ENCODE measurements at regions not wholly inside any gene's neighbourhood (a gene's known extent, or its start where the extent isn't known, plus 50 kb on each side); places are given as distances from the start of the nearest gene placed in this dataset.

DNA sequence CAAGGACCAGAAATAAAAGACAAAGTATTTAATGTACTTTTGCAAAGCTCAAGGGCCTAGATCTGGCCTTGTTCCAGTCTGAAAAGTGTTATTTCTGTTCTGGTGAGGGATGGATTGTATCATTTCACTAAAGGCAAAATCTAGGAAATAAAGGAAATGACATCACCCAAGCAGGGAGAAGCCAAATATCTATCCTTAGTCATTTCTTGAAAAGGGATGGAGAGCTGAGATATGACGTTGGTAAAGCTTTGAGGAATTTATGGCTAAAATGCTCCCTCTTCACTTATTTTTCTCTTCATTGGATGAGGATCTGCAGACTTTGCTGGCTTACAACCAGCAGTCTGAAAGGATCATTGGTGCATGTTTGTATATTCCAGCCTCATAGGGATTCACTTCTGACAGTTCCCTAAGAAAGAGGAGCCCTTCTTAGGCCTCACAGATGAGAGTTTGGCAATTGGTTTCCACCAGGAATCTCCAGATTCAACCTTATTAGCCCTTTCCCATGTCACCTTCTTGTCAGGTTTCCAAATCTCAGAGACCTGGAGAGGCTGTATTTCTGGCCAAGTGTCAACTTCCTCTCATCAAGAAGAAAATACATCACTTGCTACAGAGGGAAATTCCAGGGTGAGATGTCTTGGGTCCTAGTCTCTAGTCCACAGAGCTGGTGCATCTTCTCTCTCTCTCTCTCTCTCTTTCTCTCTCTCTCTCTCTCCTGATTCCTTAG lies 93.7 kb upstream of the BOC start:
- H3K27ac Mint-ChIP-seq, result no peak overlapping the region
- TF ChIP-seq CTCF (conservative IDR thresholded peaks at IDR 0.05), result no peak

GRCh38 chr3:113118336-113118735 lies 93.0 kb upstream of the BOC start:
- no peak overlapping the region for H3K27ac Mint-ChIP-seq
- no peaks in the 10 kb centered on the region for H3K36me3 Mint-ChIP-seq
- DNase-seq (ENCODE audit: extremely low spot score, unreplicated experiment), result no peak
- no peak for TF ChIP-seq CTCF (conservative IDR thresholded peaks at IDR 0.05)
- no peaks in the 10 kb centered on the region for H3K27me3 Mint-ChIP-seq
- peaks cover 27% of the 10 kb centered on the region for H3K4me1 Mint-ChIP-seq (ENCODE audit: unreplicated experiment)
- H3K4me3 Mint-ChIP-seq, result no peak overlapping the region
- no peaks in the 10 kb centered on the region for H3K9me3 Mint-ChIP-seq

More for the DNA sequence above, 93.7 kb upstream of the BOC start:
- no peak overlapping the region for H3K4me3 Mint-ChIP-seq
- no peak for DNase-seq (ENCODE audit: extremely low spot score, unreplicated experiment)
- H3K27me3 Mint-ChIP-seq, result no peaks in the 10 kb centered on the region
- no peaks in the 10 kb centered on the region for H3K9me3 Mint-ChIP-seq
- H3K36me3 Mint-ChIP-seq, result no peaks in the 10 kb centered on the region
- H3K4me1 Mint-ChIP-seq (ENCODE audit: unreplicated experiment), result peaks cover 27% of the 10 kb centered on the region

DNA sequence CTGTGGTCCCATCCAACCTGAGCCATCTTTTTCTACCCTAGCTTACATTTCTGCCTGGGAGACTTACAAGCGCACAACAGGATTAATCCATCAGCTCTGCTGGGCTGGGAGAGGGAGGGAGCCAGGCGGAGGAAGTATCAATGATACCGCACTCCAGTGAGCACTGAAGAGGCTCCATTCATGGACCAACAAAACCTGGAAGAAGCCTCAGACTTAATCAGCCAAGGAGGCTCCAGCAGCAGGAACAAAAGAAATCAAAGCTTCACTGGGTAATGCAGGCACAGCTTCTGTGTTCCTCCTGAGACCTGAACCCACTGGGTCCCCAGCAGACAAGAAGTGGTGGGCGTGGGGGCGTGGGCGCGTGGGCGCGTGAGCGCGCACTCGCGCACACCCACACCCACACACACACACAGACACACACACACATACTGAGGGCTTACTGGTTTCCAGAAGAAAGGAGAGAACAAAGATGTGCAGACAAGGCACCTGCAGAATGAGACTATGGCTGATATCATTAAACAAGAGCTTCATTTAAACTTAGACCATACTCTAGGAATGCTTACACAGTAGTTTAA lies 87.0 kb upstream of the BOC start:
- Mint-ChIP-seq H3K4me3 (no peak overlapping the region), H3K27ac (no peak overlapping the region), H3K36me3 (no peaks in the 10 kb centered on the region), H3K27me3 (no peaks in the 10 kb centered on the region), H3K4me1 (ENCODE audit: unreplicated experiment) (peaks cover 29% of the 10 kb centered on the region), H3K9me3 (no peaks in the 10 kb centered on the region)
- no peak for DNase-seq (ENCODE audit: extremely low spot score, unreplicated experiment)
- no peak for TF ChIP-seq CTCF (conservative IDR thresholded peaks at IDR 0.05)

- Mint-ChIP-seq H3K9me3 (no peaks in the 10 kb centered on the region), H3K36me3 (no peaks in the 10 kb centered on the region), H3K27me3 (no peaks in the 10 kb centered on the region), H3K27ac (no peak overlapping the region), H3K4me3 (no peak overlapping the region), H3K4me1 (ENCODE audit: unreplicated experiment) (peaks cover 35% of the 10 kb centered on the region)
- no peak for TF ChIP-seq CTCF (conservative IDR thresholded peaks at IDR 0.05)
- DNase-seq (ENCODE audit: extremely low spot score, unreplicated experiment), result no peak
These were observed 85.4 kb upstream of the BOC start for GRCh38 chr3:113125951-113126350.

- Mint-ChIP-seq H3K27me3 (no peaks in the 10 kb centered on the region), H3K36me3 (no peaks in the 10 kb centered on the region), H3K9me3 (no peaks in the 10 kb centered on the region), H3K4me1 (ENCODE audit: unreplicated experiment) (peaks cover 39% of the 10 kb centered on the region), H3K27ac (no peak overlapping the region), H3K4me3 (no peak overlapping the region)
- TF ChIP-seq CTCF (conservative IDR thresholded peaks at IDR 0.05), result no peak
- no peak for DNase-seq (ENCODE audit: extremely low spot score, unreplicated experiment)
These were observed 82.9 kb upstream of the BOC start for GRCh38 chr3:113128386-113129015.

All from type B pancreatic cell (in vitro differentiated cells).